CD14-positive monocyte (primary cell): ENCODE measurements at regions not wholly inside any gene's neighbourhood (a gene's known extent, or its start where the extent isn't known, plus 50 kb on each side); places are given as distances from the start of the nearest gene placed in this dataset.

Experiments used
- DNase-seq, 3 donors: peaks; one replicate each; pipeline ENCODE4 v3.0.0-alpha.2; 2011 to 2022
- H2AFZ ChIP-seq: 2 replicates; pipeline ENCODE4 v1.6.0; 2012; ENCODE audit warnings: mild to moderate bottlenecking, low read depth, low read length, inconsistent platforms; ENCODE audit not compliant: insufficient read depth, poor library complexity, severe bottlenecking
- H3K27ac ChIP-seq, 2 donors: 1 replicate in 1 of 2; 2 replicates in 1 of 2; pipeline ENCODE4 v1.5.1; 2012 to 2013; ENCODE audit warnings: low read length in 2 of 2, control low read depth in 1 of 2, inconsistent platforms in 1 of 2, low read depth in 1 of 2, mild to moderate bottlenecking in 1 of 2
- H3K27me3 ChIP-seq, 2 donors: one replicate each; pipeline versions ENCODE4 v1.6.0 to v1.6.1; 2011 to 2013; ENCODE audit warnings: low read length in 2 of 2; ENCODE audit not compliant: control insufficient read depth in 2 of 2, insufficient read depth in 2 of 2
- H3K36me3 ChIP-seq, 2 donors: replicated peaks in 1 of 2; 1 replicate in 1 of 2; 2 replicates in 1 of 2; pipeline versions ENCODE4 v1.5.1 to v1.6.1; 2012 to 2013; ENCODE audit warnings: low read length in 2 of 2, control low read depth in 1 of 2, inconsistent platforms in 1 of 2, mild to moderate bottlenecking in 1 of 2; ENCODE audit not compliant: insufficient read depth in 2 of 2, control insufficient read depth in 1 of 2
- H3K4me1 ChIP-seq, 2 donors: 1 replicate in 1 of 2; 2 replicates in 1 of 2; pipeline versions ENCODE4 v1.5.1 to v1.6.1; 2012 to 2013; ENCODE audit warnings: low read length in 2 of 2, control low read depth in 1 of 2, inconsistent platforms in 1 of 2, mild to moderate bottlenecking in 1 of 2, moderate library complexity in 1 of 2; ENCODE audit not compliant: insufficient read depth in 2 of 2, control insufficient read depth in 1 of 2
- H3K4me2 ChIP-seq: replicated peaks from 2 replicates; pipeline ENCODE3; 2012; ENCODE audit warnings: low read length, moderate library complexity, mild to moderate bottlenecking; ENCODE audit not compliant: poor library complexity, severe bottlenecking; ENCODE audit errors: extremely low read depth
- H3K4me3 ChIP-seq, 3 experiments: fragments of 200-600 bp in 1 of 3; sonication (generic) in 1 of 3; replicated peaks in 1 of 3; 1 replicate in 2 of 3; 2 replicates in 1 of 3; pipeline ENCODE4 v1.5.1; 2011 to 2013; ENCODE audit warnings: low read length in 3 of 3, mild to moderate bottlenecking in 3 of 3, control low read depth in 2 of 3, low read depth in 2 of 3, inconsistent platforms in 1 of 3, moderate library complexity in 1 of 3
- H3K79me2 ChIP-seq: 2 replicates; pipeline ENCODE4 v1.6.0; 2012; ENCODE audit warnings: mild to moderate bottlenecking, control low read depth, inconsistent platforms, low read length, moderate library complexity; ENCODE audit not compliant: insufficient read depth
- H3K9ac ChIP-seq: 2 replicates; pipeline ENCODE4 v1.6.0; 2017; ENCODE audit warnings: low read length, mild to moderate bottlenecking; ENCODE audit not compliant: insufficient read depth, poor library complexity, severe bottlenecking
- H3K9me3 ChIP-seq, 2 donors: replicated peaks in 1 of 2; 1 replicate in 1 of 2; 2 replicates in 1 of 2; pipeline versions ENCODE4 v1.5.1 to v1.6.1; 2012 to 2013; ENCODE audit warnings: low read length in 2 of 2, control low read depth in 1 of 2; ENCODE audit not compliant: control insufficient read depth in 1 of 2, insufficient read depth in 1 of 2
- H4K20me1 ChIP-seq: 2 replicates; pipeline ENCODE4 v1.6.0; 2012; ENCODE audit warnings: mild to moderate bottlenecking, low read length, control low read depth, moderate library complexity; ENCODE audit not compliant: insufficient read depth
- H3K27ac Mint-ChIP-seq, 7 donors: one replicate each; pipeline ENCODE4 v1.8.0; 2020; ENCODE audit warnings: mild to moderate bottlenecking in 7 of 7, mixed read lengths in 7 of 7, moderate library complexity in 6 of 7, inconsistent platforms in 2 of 7
- H3K27me3 Mint-ChIP-seq, 3 donors: one replicate each; pipeline ENCODE4 v1.8.0; 2021 to 2022; ENCODE audit warnings: low read depth in 3 of 3, mild to moderate bottlenecking in 3 of 3, mixed read lengths in 3 of 3, moderate library complexity in 3 of 3, inconsistent platforms in 1 of 3
- H3K36me3 Mint-ChIP-seq, 2 donors: one replicate each; pipeline ENCODE4 v1.8.0; 2020; ENCODE audit warnings: mixed read lengths in 2 of 2, inconsistent platforms in 1 of 2, mild to moderate bottlenecking in 1 of 2
- H3K4me1 Mint-ChIP-seq: one replicate; pipeline ENCODE4 v1.8.0; 2020; ENCODE audit warnings: mild to moderate bottlenecking, mixed read lengths
- H3K4me3 Mint-ChIP-seq, 2 donors: one replicate each; pipeline ENCODE4 v1.8.0; 2020; ENCODE audit warnings: mild to moderate bottlenecking in 2 of 2, mixed read lengths in 2 of 2, moderate library complexity in 1 of 2
- H3K9me3 Mint-ChIP-seq, 7 donors: one replicate each; pipeline ENCODE4 v1.8.0; 2020 to 2022; ENCODE audit warnings: mixed read lengths in 7 of 7, mild to moderate bottlenecking in 6 of 7, moderate library complexity in 6 of 7, inconsistent platforms in 2 of 7
- WGBS: methylation state at CpG from one replicate; pipeline ENCODE4 v1.1.5; 2013; ENCODE audit warnings: missing lambda C conversion rate; ENCODE audit not compliant: insufficient coverage; 5-methylcytosine and 5-hydroxymethylcytosine counted together
- intact Hi-C, 2 donors: fragments of 100-400 bp; cut with micrococcal nuclease; formaldehyde crosslinking; loops; one replicate each; pipeline versions ENCODE4 v1.15.0 to v1.15.1; 2023
- TF ChIP-seq, protein P1 (sequence below): fragments of 200-600 bp; IDR thresholded peaks from one replicate; pipeline ENCODE4 v1.8.0; 2022; ENCODE audit warnings: antibody characterized with exemption, mild to moderate bottlenecking

DNA sequence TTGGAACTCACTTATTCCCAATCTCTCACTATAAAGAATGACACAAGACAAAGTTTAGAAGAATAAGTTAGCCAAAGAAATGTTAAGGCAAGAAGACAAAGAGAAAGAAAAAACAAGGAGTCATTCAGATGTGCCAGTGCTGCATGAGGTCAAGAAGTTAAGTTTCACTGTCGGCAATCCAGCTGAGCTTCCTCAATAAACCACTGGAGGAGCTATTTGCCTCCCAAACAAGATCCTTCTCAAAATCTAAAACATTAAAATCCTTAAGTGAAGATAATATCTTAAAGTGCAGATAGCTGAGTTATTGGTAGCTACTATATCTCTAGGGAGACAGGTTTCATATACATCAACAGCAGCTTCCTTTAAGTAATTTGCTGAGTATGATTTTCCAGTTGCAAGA is 512.3 kb downstream of the HDGFL1 start:
- TF ChIP-seq, protein P1, sequence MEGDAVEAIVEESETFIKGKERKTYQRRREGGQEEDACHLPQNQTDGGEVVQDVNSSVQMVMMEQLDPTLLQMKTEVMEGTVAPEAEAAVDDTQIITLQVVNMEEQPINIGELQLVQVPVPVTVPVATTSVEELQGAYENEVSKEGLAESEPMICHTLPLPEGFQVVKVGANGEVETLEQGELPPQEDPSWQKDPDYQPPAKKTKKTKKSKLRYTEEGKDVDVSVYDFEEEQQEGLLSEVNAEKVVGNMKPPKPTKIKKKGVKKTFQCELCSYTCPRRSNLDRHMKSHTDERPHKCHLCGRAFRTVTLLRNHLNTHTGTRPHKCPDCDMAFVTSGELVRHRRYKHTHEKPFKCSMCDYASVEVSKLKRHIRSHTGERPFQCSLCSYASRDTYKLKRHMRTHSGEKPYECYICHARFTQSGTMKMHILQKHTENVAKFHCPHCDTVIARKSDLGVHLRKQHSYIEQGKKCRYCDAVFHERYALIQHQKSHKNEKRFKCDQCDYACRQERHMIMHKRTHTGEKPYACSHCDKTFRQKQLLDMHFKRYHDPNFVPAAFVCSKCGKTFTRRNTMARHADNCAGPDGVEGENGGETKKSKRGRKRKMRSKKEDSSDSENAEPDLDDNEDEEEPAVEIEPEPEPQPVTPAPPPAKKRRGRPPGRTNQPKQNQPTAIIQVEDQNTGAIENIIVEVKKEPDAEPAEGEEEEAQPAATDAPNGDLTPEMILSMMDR: no peak
- Mint-ChIP-seq H3K27me3 (no peaks in the 10 kb centered on the region), H3K9me3 (peaks cover 0 to 8% (median 0%) of the 10 kb centered on the region in 7 donors)

DNA sequence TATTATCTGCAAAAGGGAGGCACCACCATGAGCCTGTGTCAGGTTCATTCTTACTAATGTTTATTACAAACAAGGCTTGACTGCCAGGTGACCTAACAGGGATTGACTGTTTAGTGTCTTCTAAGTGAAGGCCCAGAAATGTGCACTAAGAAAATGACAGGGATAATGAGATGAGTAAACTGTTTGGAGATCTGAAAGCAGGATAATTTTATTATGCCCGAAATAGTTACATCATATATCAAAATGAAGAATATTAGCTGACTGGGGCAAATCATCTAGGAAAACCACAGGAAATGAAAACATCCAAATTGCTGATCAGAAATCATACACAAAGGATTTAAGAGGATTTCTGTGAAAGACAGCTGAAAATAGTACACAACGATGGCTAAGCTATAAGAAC is 516.7 kb downstream of the HDGFL1 start:
- H3K27ac ChIP-seq: no peak overlapping the region
- H3K4me3 ChIP-seq: no peak overlapping the region
- Mint-ChIP-seq H3K4me3 (no peak overlapping the region), H3K36me3 (no peaks in the 10 kb centered on the region), H3K4me1 (no peaks in the 10 kb centered on the region), H3K9me3 (peaks cover 0 to 4% (median 2%) of the 10 kb centered on the region in 7 donors), H3K27ac (no peak overlapping the region), H3K27me3 (no peaks in the 10 kb centered on the region)
- intact Hi-C loops: no loop called here
- H3K27me3 ChIP-seq: no peaks in the 10 kb centered on the region
- peaks cover 0 to 6% of the 10 kb centered on the region in 2 donors for H3K9me3 ChIP-seq
- TF ChIP-seq, protein P1: no peak
- no peaks in the 10 kb centered on the region for H4K20me1 ChIP-seq
- H3K36me3 ChIP-seq: no peaks in the 10 kb centered on the region
- no peak overlapping the region for H3K9ac ChIP-seq
- WGBS: no CpG with 5 or more reads among the region's 2 CpGs
- no peaks in the 10 kb centered on the region for H3K4me1 ChIP-seq
- H3K4me2 ChIP-seq: no peak overlapping the region
- H3K79me2 ChIP-seq: no peaks in the 10 kb centered on the region
- no peak for DNase-seq
- no peak overlapping the region for H2AFZ ChIP-seq

More for the DNA sequence above, 512.3 kb downstream of the HDGFL1 start:
- Histone ChIP-seq H3K4me3 (no peak overlapping the region), H2AFZ (no peak overlapping the region), H3K4me1 (no peaks in the 10 kb centered on the region), H3K9ac (no peak overlapping the region), H3K4me2 (no peak overlapping the region), H3K9me3 (no peaks in the 10 kb centered on the region), H3K36me3 (no peaks in the 10 kb centered on the region), H3K27ac (no peak overlapping the region), H3K27me3 (no peaks in the 10 kb centered on the region), H3K79me2 (no peaks in the 10 kb centered on the region), H4K20me1 (no peaks in the 10 kb centered on the region)
- H3K36me3 Mint-ChIP-seq: no peaks in the 10 kb centered on the region
- H3K4me3 Mint-ChIP-seq: no peak overlapping the region
- no peaks in the 10 kb centered on the region for H3K4me1 Mint-ChIP-seq
- intact Hi-C loops: no loop called here
- DNase-seq: no peak
- H3K27ac Mint-ChIP-seq: no peak overlapping the region
- WGBS: no CpG with 5 or more reads among the region's 1 CpG
